Esophagus muscularis mucosa (tissue), 2 donors: ENCODE measurements at regions not wholly inside any gene's neighbourhood (a gene's known extent, or its start where the extent isn't known, plus 50 kb on each side); places are given as distances from the start of the nearest gene placed in this dataset.

Experiments used
- POLR2A ChIP-seq: fragments of 450-650 bp; IDR thresholded peaks from one replicate; pipeline ENCODE4 v1.6.1; 2017; ENCODE audit warnings: antibody characterized with exemption, moderate library complexity, mild to moderate bottlenecking, low read depth
- POLR2AphosphoS5 ChIP-seq, 2 donors: sonication (generic); formaldehyde crosslinking; IDR thresholded peaks; one replicate each; pipeline ENCODE4 v1.6.1; 2017; ENCODE audit warnings: antibody characterized with exemption in 2 of 2

DNA sequence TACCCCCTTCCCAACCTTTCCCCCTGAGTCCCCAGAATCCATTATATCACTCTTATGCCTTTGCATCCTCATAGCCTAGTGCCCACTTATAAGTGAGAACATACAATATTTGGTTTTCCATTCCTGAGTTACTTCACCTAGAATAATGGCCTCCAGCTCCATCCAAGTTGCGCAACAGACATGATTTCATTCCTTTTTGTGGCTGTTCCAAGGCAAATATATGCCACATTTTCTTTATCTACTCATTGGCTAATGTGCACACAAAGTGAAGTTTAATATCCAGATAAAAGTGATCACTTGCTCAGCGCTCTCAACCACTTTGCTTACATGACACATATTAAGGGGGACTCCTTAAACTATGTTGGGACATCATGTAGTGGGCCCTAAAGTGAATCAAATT is 72.4 kb upstream of the TIAM1 start:
- TF ChIP-seq POLR2A, result no peak
- TF ChIP-seq POLR2AphosphoS5 (IDR thresholded peaks at IDR 0.05), result no peak
